ENCODE measurements at regions not wholly inside any gene's neighbourhood (a gene's known extent, or its start where the extent isn't known, plus 50 kb on each side); places are given as distances from the start of the nearest gene placed in this dataset.

GRCh38 chr6:81978230-81978629, 225.7 kb upstream of the TENT5A start:
- TF ChIP-seq CTCF (IDR thresholded peaks at IDR 0.05): no peak
- no peak for TF ChIP-seq POLR2A (IDR thresholded peaks at IDR 0.05)
